Thoracic aorta (tissue), 2 donors: ENCODE measurements at regions not wholly inside any gene's neighbourhood (a gene's known extent, or its start where the extent isn't known, plus 50 kb on each side); places are given as distances from the start of the nearest gene placed in this dataset.
A peak's percentile ranks its signal among the peaks of the same experiment; 100 is the strongest.

Source experiments
- ATAC-seq: fragments of 150-250 bp; one replicate; pipeline ENCODE4 v1.8.0; 2017; ENCODE audit warnings: low read depth; ENCODE audit not compliant: insufficient number of reproducible peaks, low FRiP score
- DNase-seq: peaks from one replicate; pipeline ENCODE4 v3.0.0-alpha.2; 2020; ENCODE audit warnings: low spot score
- H3K27ac ChIP-seq, 2 donors: fragments of 200-600 bp; sonication (generic); 1 replicate in 1 of 2; 2 replicates in 1 of 2; pipeline ENCODE4 v1.5.1; 2016; ENCODE audit warnings: mild to moderate bottlenecking in 2 of 2, moderate library complexity in 2 of 2
- H3K27me3 ChIP-seq: fragments of 200-600 bp; sonication (generic); replicated peaks from 2 replicates; pipeline ENCODE4 v1.6.0; 2016; ENCODE audit warnings: mild to moderate bottlenecking; ENCODE audit not compliant: insufficient read depth
- H3K36me3 ChIP-seq: fragments of 200-600 bp; sonication (generic); one replicate; pipeline ENCODE4 v1.5.1; 2016
- H3K4me1 ChIP-seq, 2 donors: fragments of 200-600 bp; sonication (generic); 1 replicate in 1 of 2; 2 replicates in 1 of 2; pipeline versions ENCODE4 v1.5.1 to v1.6.0; 2016; ENCODE audit warnings: low read depth in 2 of 2, mild to moderate bottlenecking in 1 of 2; ENCODE audit not compliant: control insufficient read depth in 1 of 2
- H3K4me3 ChIP-seq: fragments of 200-600 bp; sonication (generic); 2 replicates; pipeline ENCODE4 v1.5.1; 2016; ENCODE audit warnings: mild to moderate bottlenecking
- H3K9me3 ChIP-seq: fragments of 200-600 bp; sonication (generic); 2 replicates; pipeline ENCODE4 v1.5.1; 2016
- TF ChIP-seq, protein P1 (sequence below): fragments of 200-600 bp; sonication (generic); IDR thresholded peaks from one replicate; pipeline ENCODE4 v1.5.1; 2019; ENCODE audit warnings: antibody characterized with exemption

DNA sequence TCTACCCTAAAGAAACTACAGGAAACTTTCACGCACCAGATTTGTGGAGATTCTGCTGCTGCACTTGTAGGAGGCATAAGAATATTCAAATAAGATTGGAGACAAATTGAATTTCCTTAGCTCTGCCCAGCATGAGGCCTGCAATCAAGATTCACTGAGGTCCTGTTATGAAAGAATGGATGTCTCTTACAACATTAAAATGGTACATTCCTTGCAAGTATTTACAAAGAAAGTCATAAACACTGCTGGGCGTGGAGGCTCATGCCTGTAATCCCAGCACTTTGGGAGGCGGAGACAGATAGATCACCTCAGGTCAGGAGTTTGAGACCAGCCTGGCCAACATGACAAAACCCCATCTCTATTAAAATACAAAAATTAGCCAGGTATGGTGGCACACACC is 74.0 kb upstream of the MAP3K4 start:
- TF ChIP-seq, protein P1, sequence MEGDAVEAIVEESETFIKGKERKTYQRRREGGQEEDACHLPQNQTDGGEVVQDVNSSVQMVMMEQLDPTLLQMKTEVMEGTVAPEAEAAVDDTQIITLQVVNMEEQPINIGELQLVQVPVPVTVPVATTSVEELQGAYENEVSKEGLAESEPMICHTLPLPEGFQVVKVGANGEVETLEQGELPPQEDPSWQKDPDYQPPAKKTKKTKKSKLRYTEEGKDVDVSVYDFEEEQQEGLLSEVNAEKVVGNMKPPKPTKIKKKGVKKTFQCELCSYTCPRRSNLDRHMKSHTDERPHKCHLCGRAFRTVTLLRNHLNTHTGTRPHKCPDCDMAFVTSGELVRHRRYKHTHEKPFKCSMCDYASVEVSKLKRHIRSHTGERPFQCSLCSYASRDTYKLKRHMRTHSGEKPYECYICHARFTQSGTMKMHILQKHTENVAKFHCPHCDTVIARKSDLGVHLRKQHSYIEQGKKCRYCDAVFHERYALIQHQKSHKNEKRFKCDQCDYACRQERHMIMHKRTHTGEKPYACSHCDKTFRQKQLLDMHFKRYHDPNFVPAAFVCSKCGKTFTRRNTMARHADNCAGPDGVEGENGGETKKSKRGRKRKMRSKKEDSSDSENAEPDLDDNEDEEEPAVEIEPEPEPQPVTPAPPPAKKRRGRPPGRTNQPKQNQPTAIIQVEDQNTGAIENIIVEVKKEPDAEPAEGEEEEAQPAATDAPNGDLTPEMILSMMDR, result no peak
- Histone ChIP-seq H3K27ac (no peak overlapping the region), H3K27me3 (no peaks in the 10 kb centered on the region), H3K36me3 (no peaks in the 10 kb centered on the region), H3K4me1 (peaks cover 0 to 12% of the 10 kb centered on the region in 2 donors), H3K4me3 (no peak overlapping the region), H3K9me3 (peaks cover 10% of the 10 kb centered on the region)
- no peak for ATAC-seq
- no peak for DNase-seq

DNA sequence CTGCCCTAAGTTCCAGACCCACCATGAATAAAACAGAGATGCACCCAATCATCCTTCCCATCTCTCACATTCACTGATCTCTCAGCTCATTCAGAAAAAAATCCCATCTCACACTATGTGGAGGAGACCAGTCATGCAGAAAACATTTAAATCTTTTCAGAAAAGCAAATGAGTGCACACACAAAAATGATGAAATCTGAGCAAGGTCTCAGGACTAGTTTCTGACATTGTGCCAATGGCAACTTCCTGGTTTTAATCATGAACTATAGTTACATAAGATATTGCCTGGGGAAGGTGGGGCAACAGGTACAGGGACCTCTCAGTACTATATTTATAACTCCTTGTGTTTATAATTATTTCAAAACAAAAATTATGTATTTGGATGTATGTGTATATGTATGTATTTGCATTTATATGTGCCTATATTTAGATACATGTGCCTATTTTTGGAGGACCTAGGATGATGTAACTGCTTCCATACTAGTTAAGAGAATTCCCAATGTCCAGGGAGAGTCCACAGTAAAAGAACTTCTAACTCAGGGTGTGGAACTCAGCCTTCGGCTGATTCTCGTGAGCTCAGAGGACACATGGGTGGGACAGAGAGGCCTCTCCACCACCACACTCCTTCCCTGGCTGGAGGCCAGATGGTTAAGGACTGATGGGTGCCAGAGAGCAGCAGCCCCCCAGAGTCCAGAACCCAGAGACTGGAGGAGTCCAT is 71.7 kb upstream of the MAP3K4 start:
- Histone ChIP-seq H3K4me1 (peaks cover 0 to 12% of the 10 kb centered on the region in 2 donors), H3K9me3 (no peaks in the 10 kb centered on the region), H3K36me3 (no peaks in the 10 kb centered on the region), H3K4me3 (no peak overlapping the region), H3K27me3 (no peaks in the 10 kb centered on the region), H3K27ac (peak overlapping the region in 1 of 2 donors; percentile 16)
- TF ChIP-seq, protein P1, result no peak
- DNase-seq (no peak), ATAC-seq (peak; percentile 73)

DNA sequence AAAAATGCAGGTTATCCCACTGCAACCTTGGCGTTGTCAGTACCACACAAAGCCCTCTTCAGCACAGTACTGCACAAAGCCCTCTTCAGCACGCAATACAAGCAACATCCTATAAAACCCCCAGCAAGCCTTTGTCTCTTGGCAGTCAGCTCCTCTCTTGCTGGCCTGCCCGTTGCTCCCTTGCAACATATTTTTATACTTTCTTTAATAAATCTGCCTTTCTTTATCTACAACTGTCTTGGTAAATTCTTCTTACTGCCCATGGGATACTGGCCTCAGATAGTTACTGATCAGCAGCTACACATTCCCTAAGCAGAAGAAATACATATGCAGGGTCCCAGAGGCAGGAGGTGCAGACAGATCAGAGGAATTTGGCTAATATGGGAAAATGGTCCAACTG is 70.5 kb upstream of the MAP3K4 start:
- no peaks in the 10 kb centered on the region for H3K27me3 ChIP-seq

DNA sequence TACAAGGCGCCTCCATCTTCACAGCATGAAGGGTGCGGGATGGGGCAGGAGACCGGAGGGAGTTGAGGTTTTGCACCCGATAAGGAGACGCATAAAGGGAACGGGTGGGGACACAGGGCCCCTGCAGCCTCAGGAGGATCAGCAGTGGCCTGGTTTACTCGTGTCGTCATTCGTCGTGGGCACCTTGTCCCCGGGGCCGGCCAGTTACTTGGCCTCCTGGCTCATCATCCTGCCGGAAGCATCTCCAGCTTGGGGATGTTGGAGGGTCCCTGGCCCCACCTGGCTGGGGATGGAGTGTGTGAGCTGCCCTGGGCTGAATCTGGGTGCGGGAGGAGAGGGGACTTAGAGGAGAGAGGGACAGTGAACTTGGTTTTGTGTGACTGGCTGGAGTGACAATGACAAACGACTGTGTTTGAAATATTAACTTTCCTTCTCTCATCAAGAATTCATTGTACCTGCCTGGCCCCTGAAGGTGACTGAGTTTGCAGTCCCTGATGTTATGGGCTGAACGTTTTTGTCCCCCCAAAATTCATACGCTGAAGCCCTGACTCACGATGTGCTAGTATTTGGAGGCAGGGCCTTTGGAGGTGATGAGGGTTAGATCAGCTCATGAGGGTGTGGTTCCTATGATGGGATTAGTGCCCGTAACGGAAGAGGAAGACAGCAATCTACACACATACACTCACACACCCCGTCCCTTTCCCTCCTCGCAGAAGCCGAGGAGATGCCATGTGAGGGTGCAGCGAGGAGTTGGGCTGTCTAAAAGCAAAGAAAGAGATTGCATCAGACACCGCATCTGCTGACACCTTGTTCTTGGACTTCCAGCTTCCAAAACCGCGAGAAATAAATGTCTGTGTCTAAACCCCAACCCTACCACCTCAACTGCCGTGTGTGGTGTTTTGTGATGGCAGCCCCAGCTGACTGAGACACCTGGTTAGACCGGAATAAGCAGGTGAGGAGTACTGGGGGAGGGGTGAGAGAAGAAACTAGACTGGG is 65.0 kb upstream of the MAP3K4 start:
- Histone ChIP-seq H3K9me3 (no peaks in the 10 kb centered on the region), H3K4me3 (no peak overlapping the region), H3K27ac (no peak overlapping the region), H3K4me1 (peaks cover 0 to 8% of the 10 kb centered on the region in 2 donors), H3K27me3 (no peaks in the 10 kb centered on the region), H3K36me3 (no peaks in the 10 kb centered on the region)
- DNase-seq (no peak), ATAC-seq (no peak)
- TF ChIP-seq, protein P1, result no peak

More for the DNA sequence above, 70.5 kb upstream of the MAP3K4 start:
- TF ChIP-seq, protein P1, result no peak
- DNase-seq, result no peak
- H3K9me3 ChIP-seq, result no peaks in the 10 kb centered on the region
- no peaks in the 10 kb centered on the region for H3K36me3 ChIP-seq
- H3K4me1 ChIP-seq, result peaks cover 0 to 12% of the 10 kb centered on the region in 2 donors
- ATAC-seq, result no peak
- H3K27ac ChIP-seq, result no peak overlapping the region
- no peak overlapping the region for H3K4me3 ChIP-seq

DNA sequence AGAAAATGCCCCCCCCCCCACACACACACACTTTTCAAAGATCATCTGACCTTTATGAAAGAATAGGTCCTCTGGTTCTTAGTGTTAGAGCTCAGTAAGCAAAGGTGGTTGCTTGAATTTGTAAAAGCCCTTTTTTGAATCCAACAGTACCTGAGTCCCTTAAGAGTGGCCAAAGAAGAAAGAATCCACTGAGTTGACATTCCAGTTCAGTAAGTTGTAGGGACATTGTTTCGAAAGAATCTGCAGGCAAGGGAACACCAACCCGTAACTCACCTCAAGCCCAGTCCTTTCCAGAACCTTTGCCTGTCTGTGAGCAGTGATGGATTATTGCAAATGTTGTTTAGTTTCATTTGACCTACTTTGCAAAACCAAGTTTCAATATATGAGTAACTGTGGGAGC is 64.2 kb upstream of the MAP3K4 start:
- H3K9me3 ChIP-seq, result no peaks in the 10 kb centered on the region
- TF ChIP-seq, protein P1, result no peak

More for the DNA sequence above, 64.2 kb upstream of the MAP3K4 start:
- no peak for DNase-seq
- H3K4me3 ChIP-seq, result no peak overlapping the region
- no peaks in the 10 kb centered on the region for H3K36me3 ChIP-seq
- no peak for ATAC-seq
- H3K4me1 ChIP-seq, result peaks cover 0 to 8% of the 10 kb centered on the region in 2 donors
- no peak overlapping the region for H3K27ac ChIP-seq
- H3K27me3 ChIP-seq, result no peaks in the 10 kb centered on the region
